HEK293 (cell line): ENCODE measurements at regions not wholly inside any gene's neighbourhood (a gene's known extent, or its start where the extent isn't known, plus 50 kb on each side); places are given as distances from the start of the nearest gene placed in this dataset.

Experiments
- CTCF ChIA-PET: fragments of 350-600 bp; formaldehyde crosslinking; extraction: SDS; loops from one replicate; lab custom pipeline; 2021; ENCODE audit warnings: antibody characterized with exemption; lab: Yijun Ruan, JAX
- POLR2A ChIA-PET: fragments of 300-600 bp; formaldehyde crosslinking; extraction: SDS; loops from one replicate; lab custom pipeline; 2020; ENCODE audit warnings: antibody characterized with exemption, inconsistent platforms; lab: Yijun Ruan, JAX
- H3K27ac ChIP-seq: fragments of 200-500 bp; sonication (Bioruptor generic); 2 replicates; pipeline ENCODE4 v1.5.1; 2014; ENCODE audit warnings: low read depth, low read length, control low read depth, inconsistent platforms; ENCODE audit errors: extremely low read depth
- H3K36me3 ChIP-seq, 2 experiments: fragments of 200-500 bp in 1 of 2; sonication (Bioruptor generic) in 1 of 2; 1 replicate in 1 of 2; 2 replicates in 1 of 2; pipeline ENCODE4 v1.5.1; 2014 to 2017; ENCODE audit warnings: inconsistent platforms in 2 of 2, low read length in 2 of 2; ENCODE audit not compliant: control insufficient read depth in 2 of 2, insufficient read depth in 1 of 2
- H3K4me1 ChIP-seq: fragments of 200-500 bp; sonication (Bioruptor generic); 2 replicates; pipeline ENCODE4 v1.5.1; 2014; ENCODE audit warnings: mild to moderate bottlenecking, low read length, inconsistent platforms; ENCODE audit not compliant: control insufficient read depth, insufficient read depth
- H3K4me3 ChIP-seq: 2 replicates; pipeline ENCODE4 v1.5.1; 2011; ENCODE audit warnings: low read depth, mild to moderate bottlenecking, control low read depth, low read length, moderate library complexity
- H3K9me3 ChIP-seq: fragments of 200-500 bp; sonication (Bioruptor generic); 2 replicates; pipeline ENCODE4 v1.5.1; 2014; ENCODE audit warnings: low read depth, low read length, inconsistent platforms; ENCODE audit not compliant: control insufficient read depth, insufficient read depth
- HIC1 ChIP-seq: fragments of 450-650 bp; formaldehyde crosslinking; IDR thresholded peaks from 2 replicates; pipeline ENCODE4 v1.5.1; 2016; ENCODE audit warnings: missing biosample characterization, missing genetic modification characterization
- KLF1 ChIP-seq: fragments of 450-650 bp; formaldehyde crosslinking; IDR thresholded peaks from 2 replicates; pipeline ENCODE4 v1.5.1; 2016; ENCODE audit warnings: missing biosample characterization, missing genetic modification characterization
- PRDM1 ChIP-seq: fragments of 450-650 bp; formaldehyde crosslinking; IDR thresholded peaks from 2 replicates; pipeline ENCODE4; 2016; ENCODE audit warnings: missing biosample characterization, missing genetic modification characterization
- ZBTB20 ChIP-seq: fragments of 450-650 bp; formaldehyde crosslinking; IDR thresholded peaks from 2 replicates; pipeline ENCODE4 v1.5.1; 2016; ENCODE audit warnings: missing biosample characterization, missing genetic modification characterization
- ZBTB8A ChIP-seq: fragments of 450-650 bp; formaldehyde crosslinking; IDR thresholded peaks from 2 replicates; pipeline ENCODE4 v1.5.1; 2016; ENCODE audit warnings: missing biosample characterization, missing genetic modification characterization
- ZFHX2 ChIP-seq: fragments of 450-650 bp; formaldehyde crosslinking; conservative IDR thresholded peaks from 2 replicates; pipeline ENCODE4 v1.5.1; 2016; ENCODE audit warnings: missing biosample characterization, missing genetic modification characterization
- ZNF140 ChIP-seq: fragments of 450-650 bp; formaldehyde crosslinking; IDR thresholded peaks from 2 replicates; pipeline ENCODE4 v1.5.1; 2016; ENCODE audit warnings: missing biosample characterization, missing genetic modification characterization
- ZNF184 ChIP-seq: fragments of 450-650 bp; IDR thresholded peaks from 2 replicates; pipeline ENCODE4 v1.5.1; 2018; ENCODE audit warnings: missing biosample characterization, mild to moderate bottlenecking, missing genetic modification characterization
- ZSCAN4 ChIP-seq: fragments of 450-650 bp; formaldehyde crosslinking; IDR thresholded peaks from 2 replicates; pipeline ENCODE4 v1.5.1; 2017; ENCODE audit warnings: missing biosample characterization, missing genetic modification characterization

DNA sequence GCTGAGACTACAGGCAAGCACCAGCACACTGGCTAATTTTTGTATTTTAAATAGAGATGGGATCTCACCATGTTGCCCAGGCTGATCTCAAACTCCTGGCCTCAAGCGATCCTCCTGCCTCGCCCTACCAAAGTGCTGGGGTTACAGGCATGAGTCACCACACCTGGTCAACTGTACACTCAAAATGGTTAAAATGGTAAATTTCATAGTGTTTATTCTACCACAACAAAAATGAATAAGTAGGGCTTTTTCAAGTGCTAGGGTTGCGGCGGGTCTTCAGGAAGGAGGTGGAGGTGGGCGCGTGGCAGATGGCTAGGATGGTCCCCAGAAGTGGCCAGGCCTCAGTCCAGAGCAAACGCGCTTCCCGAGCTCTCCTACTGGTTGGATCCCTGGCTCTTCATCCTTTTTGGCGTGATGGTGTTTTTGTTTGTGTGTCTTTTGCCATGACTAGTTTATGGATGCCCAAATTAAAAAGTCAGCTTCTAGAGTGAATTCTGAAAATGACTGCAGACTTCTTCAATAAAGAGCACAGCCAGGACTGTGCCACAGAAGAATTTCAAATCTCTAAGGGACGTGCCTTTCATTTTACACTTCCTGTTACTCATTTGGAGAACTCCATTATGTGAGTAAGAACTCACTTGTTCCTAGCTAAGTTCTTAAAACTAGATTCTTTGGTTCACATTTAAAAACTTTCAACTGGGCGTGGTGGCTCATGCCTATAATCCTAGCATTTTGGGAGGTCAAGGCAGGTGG is 73.9 kb downstream of the TMEM130 start:
- TF ChIP-seq HIC1 (no peak), KLF1 (tag by site-specific recombination) (no peak), ZSCAN4 (tag by site-specific recombination) (no peak), ZBTB8A (tag by site-specific recombination) (no peak), ZFHX2 (no peak), ZNF140 (tag by site-specific recombination) (no peak), ZNF184 (tag by site-specific recombination) (no peak), ZBTB20 (tag by site-specific recombination) (no peak), PRDM1 (tag by site-specific recombination) (no peak)
- H3K4me3 ChIP-seq = no peak overlapping the region
- H3K36me3 ChIP-seq = no peaks in the 10 kb centered on the region
- H3K27ac ChIP-seq = no peak overlapping the region
- CTCF ChIA-PET = interaction anchor here (1.1 to 1.2 kb wide), 2 partner anchors 36 to 51 kb away, joined by 3 to 4 read pairs; no protein-coding TSS in a partner anchor
- POLR2A ChIA-PET = no interaction called here
- no peaks in the 10 kb centered on the region for H3K9me3 ChIP-seq
- H3K4me1 ChIP-seq = no peaks in the 10 kb centered on the region
